ENCODE measurements at regions not wholly inside any gene's neighbourhood (a gene's known extent, or its start where the extent isn't known, plus 50 kb on each side); places are given as distances from the start of the nearest gene placed in this dataset.

DNA sequence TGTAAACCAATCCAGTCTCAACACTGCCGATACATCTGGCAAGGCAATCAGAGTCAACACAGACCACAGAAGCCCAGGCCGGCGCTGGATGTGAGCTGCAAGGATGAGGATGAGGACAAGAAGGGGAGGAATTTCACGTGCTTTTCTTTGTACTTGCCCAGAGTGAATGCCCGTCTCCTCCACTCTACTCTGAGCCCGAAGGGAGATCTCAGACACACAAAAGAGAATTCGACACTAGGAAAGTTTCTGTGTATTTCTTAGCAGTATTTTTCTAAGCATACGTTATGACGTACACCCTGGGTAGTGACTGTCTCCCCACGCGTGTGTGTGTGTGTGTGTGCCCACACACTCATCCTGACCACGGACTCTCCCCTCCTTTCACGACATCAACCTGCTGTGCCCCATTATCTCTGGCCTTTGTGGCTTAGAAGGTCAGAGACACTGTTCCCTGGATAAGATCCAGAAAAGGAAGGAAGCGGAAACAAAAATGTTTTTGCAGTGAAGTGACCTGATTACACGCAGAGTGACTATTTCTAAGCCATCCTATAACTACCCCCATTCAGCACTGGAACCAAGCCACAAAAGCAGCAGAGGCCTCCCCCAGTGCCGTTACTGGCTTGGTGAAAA lies 227.3 kb upstream of the DAPK1 start:
- intact Hi-C loops (cut with micrococcal nuclease), result no loop called here
- no peaks in the 10 kb centered on the region for H3K36me3 Mint-ChIP-seq (ENCODE audit: low read depth)
- no peaks in the 10 kb centered on the region for H3K4me1 Mint-ChIP-seq (ENCODE audit: low read depth)
- no peak overlapping the region for H3K4me3 Mint-ChIP-seq
- H3K27me3 Mint-ChIP-seq, result peaks cover 13% of the 10 kb centered on the region
- H3K27ac Mint-ChIP-seq, result no peak overlapping the region
- H3K9me3 Mint-ChIP-seq, result no peaks in the 10 kb centered on the region

DNA sequence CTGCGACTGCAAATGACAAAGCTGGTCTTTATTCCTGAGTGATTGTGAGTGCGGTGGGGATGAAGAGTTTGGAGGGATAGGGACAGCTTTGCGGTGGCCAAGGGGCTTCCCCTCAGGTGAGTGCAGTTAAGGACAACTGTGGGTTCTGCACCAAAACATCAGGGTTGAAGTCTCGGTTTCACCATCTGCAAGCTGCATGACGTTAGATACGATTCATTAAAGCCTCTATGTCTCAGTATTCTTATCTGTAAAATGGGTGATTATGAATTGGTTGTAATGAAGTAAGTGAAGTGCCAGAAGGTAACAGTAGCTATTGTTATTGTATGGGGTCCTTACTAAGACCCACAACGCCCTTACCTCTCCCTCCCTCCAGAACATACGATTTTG lies 226.8 kb upstream of the DAPK1 start:
- H3K36me3 Mint-ChIP-seq (ENCODE audit: low read depth), result no peaks in the 10 kb centered on the region
- H3K27me3 Mint-ChIP-seq, result peaks cover 13% of the 10 kb centered on the region
- H3K27ac Mint-ChIP-seq, result no peak overlapping the region
- H3K4me1 Mint-ChIP-seq (ENCODE audit: low read depth), result no peaks in the 10 kb centered on the region
- intact Hi-C loops (cut with micrococcal nuclease), result no loop called here
- H3K9me3 Mint-ChIP-seq, result no peaks in the 10 kb centered on the region
- no peak overlapping the region for H3K4me3 Mint-ChIP-seq

DNA sequence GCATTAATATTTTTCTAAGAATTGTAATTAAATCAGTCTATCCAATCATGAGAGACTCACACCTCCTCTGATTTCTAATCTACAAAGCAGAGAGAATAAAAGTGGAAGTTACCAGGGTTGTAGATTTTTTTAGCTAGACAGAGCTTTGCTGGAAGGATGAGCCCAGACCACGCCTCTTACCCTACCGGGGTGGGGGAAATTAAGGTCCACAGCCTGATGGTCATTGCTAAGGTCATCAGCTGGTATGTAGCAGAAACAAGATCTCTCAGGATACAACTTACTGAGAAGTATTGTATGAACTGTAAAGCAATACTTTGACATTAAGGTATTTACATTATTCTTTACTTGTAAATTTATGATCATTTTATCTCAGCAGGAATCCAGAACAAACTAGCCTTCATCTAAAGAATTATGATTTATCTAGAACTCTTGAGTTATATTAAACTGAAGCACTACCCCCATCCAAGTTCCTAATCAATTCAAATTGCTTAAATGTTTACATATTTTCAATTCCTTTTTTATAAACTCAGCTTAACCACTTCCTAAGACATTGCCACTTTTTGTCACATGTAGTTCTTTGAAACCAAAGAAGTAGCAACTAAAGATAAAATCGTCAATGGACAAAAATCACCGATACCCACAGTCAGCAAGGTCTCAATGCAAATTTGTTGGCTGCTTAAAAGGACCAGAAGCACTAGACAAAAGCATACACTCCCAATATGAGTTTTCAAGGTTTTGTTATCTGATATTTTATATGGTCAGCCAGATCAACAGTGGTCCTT lies 225.8 kb upstream of the DAPK1 start:
- no peaks in the 10 kb centered on the region for H3K9me3 Mint-ChIP-seq
- no peaks in the 10 kb centered on the region for H3K4me1 Mint-ChIP-seq (ENCODE audit: low read depth)
- H3K27ac Mint-ChIP-seq, result no peak overlapping the region
- intact Hi-C loops (cut with micrococcal nuclease), result no loop called here
- no peaks in the 10 kb centered on the region for H3K36me3 Mint-ChIP-seq (ENCODE audit: low read depth)
- peaks cover 13% of the 10 kb centered on the region for H3K27me3 Mint-ChIP-seq
- no peak overlapping the region for H3K4me3 Mint-ChIP-seq

DNA sequence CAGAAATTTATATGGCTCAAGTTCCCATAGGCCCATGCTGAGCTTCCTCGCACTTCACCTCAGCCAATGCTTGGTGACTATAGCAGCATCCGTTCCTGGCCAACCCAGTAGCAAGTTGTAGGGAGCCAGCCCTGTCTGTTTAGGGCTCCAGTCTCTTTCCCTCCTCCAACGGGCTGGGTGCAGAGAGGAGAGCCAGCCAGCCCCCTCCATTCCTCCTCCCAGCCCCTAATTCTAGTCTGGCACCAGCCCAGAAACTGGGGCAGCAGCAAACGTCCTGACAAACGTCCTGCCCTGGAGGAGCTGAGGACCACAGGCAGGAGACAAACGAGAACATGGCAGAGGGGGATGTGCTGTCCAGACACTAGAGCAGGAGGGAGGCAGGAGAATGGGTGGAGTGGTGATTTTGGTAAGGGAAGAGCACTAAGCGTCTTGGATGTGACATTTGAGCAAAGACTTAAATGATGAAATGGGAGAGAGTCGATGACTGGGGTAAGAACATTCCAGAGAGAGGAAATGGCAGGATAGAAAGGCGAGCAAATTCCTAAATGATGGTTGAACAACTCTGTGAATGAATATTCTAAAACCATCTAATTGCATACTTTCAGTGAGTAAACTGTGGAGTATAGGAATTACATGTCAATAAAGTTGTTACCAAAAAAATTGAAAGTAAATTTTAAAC lies 222.5 kb upstream of the DAPK1 start:
- no peaks in the 10 kb centered on the region for H3K4me1 Mint-ChIP-seq (ENCODE audit: low read depth)
- no peaks in the 10 kb centered on the region for H3K36me3 Mint-ChIP-seq (ENCODE audit: low read depth)
- no peak overlapping the region for H3K4me3 Mint-ChIP-seq
- no peak overlapping the region for H3K27ac Mint-ChIP-seq
- intact Hi-C loops (cut with micrococcal nuclease), result no loop called here
- H3K9me3 Mint-ChIP-seq, result no peaks in the 10 kb centered on the region
- peaks cover 8% of the 10 kb centered on the region for H3K27me3 Mint-ChIP-seq

DNA sequence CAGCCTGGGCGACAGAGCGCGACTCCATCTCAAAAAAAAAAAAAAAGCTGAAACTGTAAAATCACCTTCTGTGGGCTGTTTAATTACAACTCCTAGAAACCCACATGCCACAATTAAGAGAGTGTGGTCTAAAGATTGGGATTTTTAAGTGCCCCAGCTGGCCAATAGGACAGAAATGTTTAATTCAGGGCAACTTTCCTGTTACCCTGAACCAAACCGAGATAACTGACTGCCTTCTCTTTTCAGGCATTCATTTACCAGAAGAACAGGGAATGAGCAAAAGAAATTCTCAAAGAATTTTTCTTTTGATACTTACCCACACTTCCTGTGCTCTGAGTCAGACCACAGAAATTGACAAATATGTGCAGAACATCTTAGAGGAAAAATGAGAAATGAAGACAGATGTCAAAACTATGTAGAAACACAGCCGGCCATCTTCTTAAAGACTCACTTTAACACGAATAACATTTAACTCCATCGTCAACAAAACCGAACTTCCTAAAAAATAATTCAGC lies 221.3 kb upstream of the DAPK1 start:
- H3K27ac Mint-ChIP-seq, result no peak overlapping the region
- intact Hi-C loops (cut with micrococcal nuclease), result no loop called here
- no peaks in the 10 kb centered on the region for H3K9me3 Mint-ChIP-seq
- H3K4me3 Mint-ChIP-seq, result no peak overlapping the region
- no peaks in the 10 kb centered on the region for H3K36me3 Mint-ChIP-seq (ENCODE audit: low read depth)
- peaks cover 3% of the 10 kb centered on the region for H3K27me3 Mint-ChIP-seq
- no peaks in the 10 kb centered on the region for H3K4me1 Mint-ChIP-seq (ENCODE audit: low read depth)

DNA sequence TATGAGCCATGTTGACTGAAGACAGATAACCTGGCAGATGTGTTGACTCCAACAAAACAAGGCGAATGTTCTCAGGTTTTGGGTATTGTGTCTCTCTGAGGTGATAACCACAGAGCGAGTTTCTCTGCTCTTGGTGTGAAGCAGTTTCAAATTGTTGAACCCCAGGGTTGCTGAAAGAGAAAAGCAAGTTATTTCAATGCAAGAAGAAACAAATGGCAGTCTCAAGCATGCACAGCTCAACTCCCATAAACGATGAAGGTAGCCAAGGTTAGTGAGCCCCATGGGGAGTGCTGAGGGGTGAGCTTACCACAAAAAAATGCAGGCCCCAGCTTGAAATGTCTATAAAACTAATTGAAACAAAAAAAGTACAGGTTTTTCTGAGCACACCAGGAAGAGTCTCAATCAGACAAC lies 220.8 kb upstream of the DAPK1 start:
- Mint-ChIP-seq H3K36me3 (ENCODE audit: low read depth) (no peaks in the 10 kb centered on the region), H3K4me1 (ENCODE audit: low read depth) (no peaks in the 10 kb centered on the region), H3K27ac (no peak overlapping the region), H3K4me3 (no peak overlapping the region), H3K27me3 (peaks cover 3% of the 10 kb centered on the region), H3K9me3 (no peaks in the 10 kb centered on the region)
- intact Hi-C loops (cut with micrococcal nuclease), result no loop called here

DNA sequence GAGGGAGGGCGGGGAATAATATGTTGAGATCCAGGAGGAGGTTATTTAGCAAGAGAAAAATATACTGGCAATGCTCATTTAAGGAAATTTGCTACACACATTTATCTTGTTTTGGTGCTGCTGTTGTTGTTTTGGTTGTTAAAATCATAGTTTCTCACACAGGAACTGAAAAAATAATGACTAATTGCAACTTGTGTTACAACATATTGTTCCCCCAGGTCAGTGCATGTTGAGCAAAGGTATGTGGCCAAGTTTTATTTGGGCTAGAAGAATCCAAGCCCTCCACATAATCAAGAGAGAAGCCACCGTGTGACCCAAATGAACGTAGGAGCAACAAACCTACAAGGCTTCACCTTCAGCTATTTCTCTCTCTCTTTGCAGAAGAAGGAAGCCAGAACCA lies 220.3 kb upstream of the DAPK1 start:
- H3K27ac Mint-ChIP-seq, result no peak overlapping the region
- no peaks in the 10 kb centered on the region for H3K9me3 Mint-ChIP-seq
- intact Hi-C loops (cut with micrococcal nuclease), result no loop called here
- H3K27me3 Mint-ChIP-seq, result peaks cover 3% of the 10 kb centered on the region
- no peaks in the 10 kb centered on the region for H3K36me3 Mint-ChIP-seq (ENCODE audit: low read depth)
- H3K4me1 Mint-ChIP-seq (ENCODE audit: low read depth), result no peaks in the 10 kb centered on the region
- H3K4me3 Mint-ChIP-seq, result no peak overlapping the region

DNA sequence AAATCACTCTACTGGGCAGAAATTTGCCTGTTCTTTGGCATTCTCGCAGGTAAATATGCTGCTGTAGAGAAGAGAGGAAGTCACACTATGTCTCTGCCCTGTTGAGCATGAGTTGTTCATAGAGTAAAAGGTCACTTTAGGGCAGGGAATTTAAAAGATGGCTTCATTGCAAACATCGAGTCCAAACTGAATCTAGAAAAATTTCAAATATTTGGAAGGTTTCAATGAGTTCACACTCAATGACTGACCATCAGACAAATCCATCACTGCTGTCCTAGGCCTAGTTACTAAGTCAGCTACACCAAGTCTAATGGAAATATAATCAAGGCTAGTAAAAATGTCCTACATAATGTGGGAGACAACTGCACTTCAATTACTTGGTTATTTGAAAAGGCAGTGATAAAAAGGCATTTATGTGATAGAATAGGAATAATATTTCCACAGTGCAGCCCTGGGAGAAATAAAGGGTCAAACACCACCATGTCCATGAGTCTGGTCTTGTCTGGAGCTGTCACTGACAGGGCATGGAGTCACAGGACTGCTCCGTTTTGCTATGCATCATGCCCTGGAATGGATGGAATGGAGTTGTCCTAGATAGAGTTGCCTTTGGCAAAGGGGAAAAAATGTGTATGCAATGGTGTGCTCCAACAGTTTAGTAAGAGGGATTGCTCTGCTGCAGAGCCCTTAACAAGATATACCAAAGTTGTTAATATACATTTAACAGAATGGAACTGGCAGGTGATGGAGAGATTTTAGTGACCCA lies 218.5 kb upstream of the DAPK1 start:
- intact Hi-C loops (cut with micrococcal nuclease), result no loop called here
- H3K36me3 Mint-ChIP-seq (ENCODE audit: low read depth), result no peaks in the 10 kb centered on the region
- H3K27me3 Mint-ChIP-seq, result peaks cover 10% of the 10 kb centered on the region
- no peak overlapping the region for H3K4me3 Mint-ChIP-seq
- no peaks in the 10 kb centered on the region for H3K4me1 Mint-ChIP-seq (ENCODE audit: low read depth)
- H3K27ac Mint-ChIP-seq, result no peak overlapping the region
- H3K9me3 Mint-ChIP-seq, result no peaks in the 10 kb centered on the region

DNA sequence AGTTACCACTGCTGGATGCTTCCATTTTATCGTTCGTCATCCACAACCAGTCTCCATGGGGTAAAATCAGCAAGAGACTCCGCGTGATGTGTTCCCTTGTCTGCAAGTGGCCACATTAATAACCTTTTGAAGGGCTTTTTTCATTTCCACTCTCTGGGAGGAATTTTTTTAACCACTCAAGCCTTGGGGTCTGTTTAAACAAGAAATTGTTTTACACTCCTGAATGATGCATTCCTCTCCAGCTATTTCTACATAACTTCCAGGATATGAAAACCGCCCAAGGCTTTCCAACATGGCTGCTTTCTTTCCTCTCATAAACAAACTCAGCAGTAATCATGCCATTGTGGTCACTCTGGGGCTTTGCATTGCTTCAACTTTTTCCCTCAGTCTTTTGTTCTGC lies 217.2 kb upstream of the DAPK1 start:
- Mint-ChIP-seq H3K4me1 (ENCODE audit: low read depth) (no peaks in the 10 kb centered on the region), H3K4me3 (no peak overlapping the region), H3K9me3 (no peaks in the 10 kb centered on the region), H3K27ac (no peak overlapping the region), H3K36me3 (ENCODE audit: low read depth) (no peaks in the 10 kb centered on the region), H3K27me3 (peaks cover 10% of the 10 kb centered on the region)
- intact Hi-C loops (cut with micrococcal nuclease), result no loop called here

DNA sequence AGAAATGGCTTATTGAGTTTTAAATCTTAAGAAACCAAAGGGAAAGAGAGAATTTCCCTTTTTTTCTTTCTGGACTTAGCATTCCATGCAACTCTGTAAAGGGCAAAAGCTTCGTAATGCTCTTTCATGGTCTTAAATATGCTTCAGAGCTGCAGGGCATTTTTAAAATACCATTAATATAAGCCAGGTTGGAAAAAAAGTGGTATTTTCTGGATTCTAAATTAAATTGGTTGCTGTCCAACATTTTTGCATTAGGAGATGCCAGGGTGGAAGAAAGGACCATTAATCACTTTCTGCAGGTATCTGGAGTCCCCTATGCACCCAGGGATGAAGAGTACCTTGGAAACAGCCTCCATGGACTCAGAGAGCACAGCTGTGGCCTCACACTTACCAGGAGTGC lies 215.1 kb upstream of the DAPK1 start:
- Mint-ChIP-seq H3K27me3 (peaks cover 10% of the 10 kb centered on the region), H3K9me3 (no peaks in the 10 kb centered on the region), H3K36me3 (ENCODE audit: low read depth) (no peaks in the 10 kb centered on the region), H3K4me1 (ENCODE audit: low read depth) (no peaks in the 10 kb centered on the region), H3K4me3 (no peak overlapping the region), H3K27ac (no peak overlapping the region)
- intact Hi-C loops (cut with micrococcal nuclease), result no loop called here

DNA sequence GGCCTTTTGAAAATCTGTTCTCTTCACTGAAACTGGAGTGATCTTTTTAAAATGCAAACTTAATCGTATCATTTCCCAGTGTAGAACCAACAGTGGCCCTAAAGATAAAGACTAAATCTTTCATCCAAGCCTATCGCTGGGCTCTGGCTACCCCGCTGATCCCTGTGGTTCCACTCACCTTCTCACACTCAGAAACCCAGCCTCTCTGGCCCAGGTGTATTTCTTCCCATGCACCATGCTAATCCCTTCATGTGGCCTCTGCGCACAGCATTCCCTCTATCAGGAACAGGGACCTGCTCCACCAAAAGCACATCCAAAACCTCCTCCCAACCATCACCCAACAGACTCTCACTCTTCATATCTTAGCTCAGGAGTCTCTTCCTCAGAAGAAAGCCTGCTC lies 214.1 kb upstream of the DAPK1 start:
- H3K9me3 Mint-ChIP-seq, result no peaks in the 10 kb centered on the region
- no peak overlapping the region for H3K4me3 Mint-ChIP-seq
- no peak overlapping the region for H3K27ac Mint-ChIP-seq
- peaks cover 10% of the 10 kb centered on the region for H3K27me3 Mint-ChIP-seq
- intact Hi-C loops (cut with micrococcal nuclease), result no loop called here
- no peaks in the 10 kb centered on the region for H3K4me1 Mint-ChIP-seq (ENCODE audit: low read depth)
- H3K36me3 Mint-ChIP-seq (ENCODE audit: low read depth), result no peaks in the 10 kb centered on the region

DNA sequence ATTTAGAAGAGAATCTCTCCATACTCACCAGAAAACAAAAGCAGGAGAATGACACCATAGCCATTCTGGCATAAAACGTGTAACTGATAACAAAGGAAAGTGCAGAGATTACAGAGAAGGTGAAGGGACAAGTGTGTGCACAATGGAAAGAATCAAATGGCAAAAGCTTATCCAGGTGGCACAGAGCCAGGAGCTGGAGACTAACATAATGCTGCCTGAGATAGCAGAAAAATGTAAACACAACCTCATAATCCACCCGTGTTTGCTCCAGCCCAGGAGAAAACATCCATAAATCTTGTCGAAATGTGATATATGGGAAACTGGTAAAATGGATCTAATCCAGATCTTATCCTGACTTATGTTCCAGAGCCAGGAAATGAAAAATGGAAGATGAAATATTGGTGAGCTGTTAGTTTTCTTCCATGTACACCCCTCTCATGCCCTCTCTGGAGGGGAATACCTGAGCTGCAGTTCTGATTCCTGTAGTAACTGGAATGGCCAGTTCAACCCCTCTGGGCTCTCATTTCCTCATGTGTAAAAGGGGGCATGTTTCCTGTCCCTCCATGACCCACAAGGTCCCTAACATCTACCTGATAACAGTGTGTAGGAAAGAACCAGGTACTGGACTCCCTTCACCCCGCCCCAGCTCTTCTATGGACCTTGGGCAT lies 212.3 kb upstream of the DAPK1 start:
- no peaks in the 10 kb centered on the region for H3K9me3 Mint-ChIP-seq
- H3K4me1 Mint-ChIP-seq (ENCODE audit: low read depth), result no peaks in the 10 kb centered on the region
- H3K36me3 Mint-ChIP-seq (ENCODE audit: low read depth), result no peaks in the 10 kb centered on the region
- H3K27ac Mint-ChIP-seq, result no peak overlapping the region
- no peak overlapping the region for H3K4me3 Mint-ChIP-seq
- peaks cover 12% of the 10 kb centered on the region for H3K27me3 Mint-ChIP-seq
- intact Hi-C loops (cut with micrococcal nuclease), result no loop called here

DNA sequence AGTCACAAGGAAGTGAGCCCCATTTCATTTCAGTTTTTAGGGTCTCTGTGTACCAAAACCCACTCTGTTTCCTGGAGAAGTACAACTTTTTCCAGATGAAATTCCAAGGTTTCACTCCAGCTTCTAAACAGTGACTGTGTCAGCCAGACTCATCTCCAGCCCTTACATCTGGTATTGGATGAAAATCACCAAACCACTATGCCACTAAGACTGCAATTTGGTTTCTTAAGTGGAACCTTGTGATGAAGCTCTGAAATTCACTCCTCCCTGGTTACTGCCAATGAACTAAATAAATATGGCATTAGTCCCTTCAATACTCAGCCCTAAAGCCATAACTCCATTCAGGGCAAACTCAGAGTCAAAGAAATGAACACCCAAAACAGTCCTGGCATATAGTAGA lies 211.2 kb upstream of the DAPK1 start:
- H3K4me1 Mint-ChIP-seq (ENCODE audit: low read depth), result no peaks in the 10 kb centered on the region
- intact Hi-C loops (cut with micrococcal nuclease), result no loop called here
- no peaks in the 10 kb centered on the region for H3K9me3 Mint-ChIP-seq
- no peaks in the 10 kb centered on the region for H3K36me3 Mint-ChIP-seq (ENCODE audit: low read depth)
- H3K4me3 Mint-ChIP-seq, result no peak overlapping the region
- H3K27ac Mint-ChIP-seq, result no peak overlapping the region
- H3K27me3 Mint-ChIP-seq, result peaks cover 9% of the 10 kb centered on the region
